Immature natural killer cell (primary cell): ENCODE measurements at regions not wholly inside any gene's neighbourhood (a gene's known extent, or its start where the extent isn't known, plus 50 kb on each side); places are given as distances from the start of the nearest gene placed in this dataset.

ENCODE experiments used
- DNase-seq, 3 donors: peaks; one replicate each; pipeline ENCODE4 v3.0.0; 2022; ENCODE audit warnings: mixed read lengths in 1 of 3
- H3K27ac Mint-ChIP-seq, 6 donors: one replicate each; pipeline ENCODE4 v1.8.0; 2020; ENCODE audit warnings: mixed read lengths in 6 of 6, mild to moderate bottlenecking in 5 of 6, inconsistent platforms in 4 of 6, moderate library complexity in 3 of 6
- H3K27me3 Mint-ChIP-seq, 3 donors: one replicate each; pipeline ENCODE4 v1.8.0; 2020 to 2021; ENCODE audit warnings: low read depth in 3 of 3, mild to moderate bottlenecking in 3 of 3, mixed read lengths in 3 of 3, moderate library complexity in 3 of 3, inconsistent platforms in 1 of 3
- H3K36me3 Mint-ChIP-seq, 3 donors: one replicate each; pipeline ENCODE4 v1.8.0; 2020; ENCODE audit warnings: mixed read lengths in 3 of 3, inconsistent platforms in 2 of 3, mild to moderate bottlenecking in 2 of 3
- H3K4me1 Mint-ChIP-seq, 2 donors: one replicate each; pipeline ENCODE4 v1.8.0; 2020; ENCODE audit warnings: inconsistent platforms in 2 of 2, mild to moderate bottlenecking in 2 of 2, mixed read lengths in 2 of 2, moderate library complexity in 1 of 2
- H3K4me3 Mint-ChIP-seq, 5 donors: one replicate each; pipeline ENCODE4 v1.8.0; 2020; ENCODE audit warnings: mild to moderate bottlenecking in 5 of 5, mixed read lengths in 5 of 5, inconsistent platforms in 3 of 5, moderate library complexity in 3 of 5
- H3K9me3 Mint-ChIP-seq, 6 donors: one replicate each; pipeline ENCODE4 v1.8.0; 2020; ENCODE audit warnings: mild to moderate bottlenecking in 6 of 6, mixed read lengths in 6 of 6, inconsistent platforms in 4 of 6, moderate library complexity in 3 of 6

DNA sequence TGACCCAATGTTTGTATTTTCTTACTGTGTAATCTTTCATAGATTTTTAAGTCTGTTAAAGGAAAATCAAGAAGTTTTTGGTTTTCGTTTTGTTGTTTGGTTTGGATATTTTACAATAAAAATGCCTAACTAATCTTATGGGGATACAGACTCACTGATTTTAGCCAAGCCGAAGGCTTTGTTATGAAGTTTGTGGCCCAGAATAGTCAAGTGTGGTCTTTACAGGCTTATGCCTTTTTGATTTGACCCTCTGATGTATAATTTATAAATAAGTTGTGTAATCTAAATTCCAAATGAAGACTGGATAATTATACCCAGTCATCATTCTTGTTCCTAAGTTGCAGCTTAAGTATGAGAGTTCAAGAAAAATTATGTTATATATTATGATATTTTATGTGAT is 739.3 kb downstream of the ADGRL2 start:
- Mint-ChIP-seq H3K4me1 (no peaks in the 10 kb centered on the region), H3K36me3 (peaks cover 0 to 4% (median 0%) of the 10 kb centered on the region in 3 donors), H3K4me3 (no peak overlapping the region), H3K27ac (no peak overlapping the region), H3K27me3 (no peaks in the 10 kb centered on the region), H3K9me3 (peaks cover 13 to 41% (median 16%) of the 10 kb centered on the region in 6 donors)
- DNase-seq: no peak

DNA sequence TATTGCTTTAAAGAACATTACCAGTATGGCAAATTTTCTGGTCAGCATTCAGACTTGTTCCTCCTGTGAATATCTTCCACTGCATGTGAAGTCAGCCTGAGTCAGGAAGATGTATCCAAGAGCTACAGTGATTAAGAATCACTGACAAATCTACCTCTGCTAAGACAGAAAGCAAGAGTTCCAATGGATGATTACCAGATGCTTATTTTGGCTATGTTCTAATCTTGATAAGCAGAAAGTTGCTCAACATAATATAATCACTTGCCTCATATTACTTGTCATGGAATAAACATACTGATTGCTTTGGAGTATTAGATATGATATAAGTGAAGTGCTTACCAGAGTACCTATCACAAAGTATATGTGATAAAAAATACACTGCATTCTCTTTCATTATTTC is 738.1 kb downstream of the ADGRL2 start:
- Mint-ChIP-seq H3K9me3 (peaks cover 13 to 43% (median 16%) of the 10 kb centered on the region in 6 donors), H3K27ac (no peak overlapping the region), H3K27me3 (no peaks in the 10 kb centered on the region), H3K36me3 (peaks cover 0 to 4% (median 0%) of the 10 kb centered on the region in 3 donors), H3K4me3 (no peak overlapping the region), H3K4me1 (no peaks in the 10 kb centered on the region)
- no peak for DNase-seq

DNA sequence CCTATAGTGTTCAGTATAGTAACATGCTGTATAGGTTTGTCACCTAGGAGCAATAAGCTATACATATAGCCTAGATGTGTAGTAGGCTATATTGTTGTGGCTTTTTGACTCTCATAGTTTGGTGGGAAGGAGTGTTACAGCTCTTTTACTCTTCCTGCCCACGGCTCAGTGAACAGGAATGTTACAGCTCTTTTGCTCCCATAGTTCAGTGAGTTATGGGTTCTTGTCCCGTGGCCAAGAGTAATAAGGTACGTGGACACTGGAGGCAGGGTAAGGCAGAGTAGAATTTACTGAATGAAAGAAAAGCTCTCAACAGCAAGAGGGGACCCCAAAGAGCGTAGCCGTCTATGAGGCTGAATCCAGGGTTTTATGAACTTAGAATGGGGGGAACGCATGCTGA is 734.3 kb downstream of the ADGRL2 start:
- DNase-seq: no peak
- no peak overlapping the region for H3K4me3 Mint-ChIP-seq
- no peaks in the 10 kb centered on the region for H3K27me3 Mint-ChIP-seq
- H3K27ac Mint-ChIP-seq: no peak overlapping the region
- H3K9me3 Mint-ChIP-seq: peaks cover 5 to 18% (median 9%) of the 10 kb centered on the region in 6 donors
- no peaks in the 10 kb centered on the region for H3K4me1 Mint-ChIP-seq
- no peaks in the 10 kb centered on the region for H3K36me3 Mint-ChIP-seq

DNA sequence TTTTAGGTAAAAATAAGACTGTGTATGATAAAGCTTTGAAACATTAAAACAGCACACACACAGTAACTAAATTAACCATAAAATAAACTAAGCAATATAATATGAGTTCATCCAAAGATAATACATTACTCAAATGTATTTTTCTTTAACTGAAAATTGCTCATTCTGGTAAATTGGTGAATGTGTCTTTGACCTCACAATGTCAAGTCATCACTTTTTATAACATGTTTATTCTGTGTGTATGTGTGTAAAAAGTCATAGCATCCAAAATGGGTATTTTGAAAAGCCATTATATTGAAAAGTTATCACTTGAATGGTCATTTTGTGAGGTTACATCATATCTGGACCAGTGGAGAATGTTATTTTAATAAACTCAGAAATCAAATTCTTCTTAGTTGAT is 724.6 kb downstream of the ADGRL2 start:
- peaks cover 0 to 26% (median 4%) of the 10 kb centered on the region in 6 donors for H3K9me3 Mint-ChIP-seq

DNA sequence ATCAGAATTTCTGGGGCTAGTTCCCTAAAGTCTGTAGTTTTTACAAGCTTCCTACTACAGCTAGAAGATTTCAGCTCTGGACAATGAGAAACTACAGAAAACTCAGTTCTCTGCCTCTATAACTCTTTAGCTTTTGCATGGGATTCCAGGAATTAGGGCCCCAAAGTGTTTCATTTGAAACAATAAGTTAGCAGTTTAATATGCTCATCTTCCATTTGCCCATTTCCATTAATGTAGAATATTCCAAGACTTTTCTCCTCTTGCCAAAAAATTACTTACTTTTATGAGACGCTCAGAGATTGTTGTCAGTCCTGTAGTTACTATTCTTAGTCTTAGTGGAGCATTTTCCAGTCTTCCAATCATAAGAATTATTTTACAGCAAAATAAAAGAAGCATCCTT is 719.9 kb downstream of the ADGRL2 start:
- peaks cover 0 to 31% (median 5%) of the 10 kb centered on the region in 6 donors for H3K9me3 Mint-ChIP-seq
- peaks cover 0 to 1% (median 0%) of the 10 kb centered on the region in 3 donors for H3K27me3 Mint-ChIP-seq
- no peaks in the 10 kb centered on the region for H3K36me3 Mint-ChIP-seq
- no peak overlapping the region for H3K4me3 Mint-ChIP-seq
- no peak overlapping the region for H3K27ac Mint-ChIP-seq
- no peak for DNase-seq
- peaks cover 0 to 10% of the 10 kb centered on the region in 2 donors for H3K4me1 Mint-ChIP-seq

More for the DNA sequence above, 724.6 kb downstream of the ADGRL2 start:
- no peak overlapping the region for H3K27ac Mint-ChIP-seq
- DNase-seq: no peak
- H3K4me1 Mint-ChIP-seq: peaks cover 0 to 10% of the 10 kb centered on the region in 2 donors
- H3K4me3 Mint-ChIP-seq: no peak overlapping the region
- peaks cover 0 to 1% (median 0%) of the 10 kb centered on the region in 3 donors for H3K27me3 Mint-ChIP-seq
- H3K36me3 Mint-ChIP-seq: no peaks in the 10 kb centered on the region

DNA sequence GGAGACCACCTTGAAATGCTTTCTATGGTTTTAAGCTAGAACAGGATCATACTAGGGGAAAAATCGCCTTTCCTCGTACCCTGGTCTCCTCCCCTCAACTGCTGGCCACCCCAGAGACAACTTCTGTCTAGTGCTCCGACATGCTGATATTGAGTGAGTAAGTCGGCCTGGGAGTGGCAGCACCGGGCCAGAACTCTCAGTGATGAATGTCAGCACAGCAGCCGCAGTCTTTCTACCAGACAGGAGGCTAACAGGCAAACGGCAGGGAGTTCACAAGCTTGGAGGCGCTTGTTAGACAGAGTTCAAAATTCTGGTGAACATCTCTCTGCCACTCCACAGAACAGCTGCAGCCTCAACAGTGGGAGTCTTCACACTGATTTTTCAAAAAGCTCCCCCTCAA is 716.9 kb downstream of the ADGRL2 start:
- H3K9me3 Mint-ChIP-seq: peaks cover 0 to 38% (median 5%) of the 10 kb centered on the region in 6 donors
- no peak overlapping the region for H3K27ac Mint-ChIP-seq
- H3K27me3 Mint-ChIP-seq: peaks cover 0 to 1% (median 0%) of the 10 kb centered on the region in 3 donors
- peaks cover 0 to 8% of the 10 kb centered on the region in 2 donors for H3K4me1 Mint-ChIP-seq
- no peaks in the 10 kb centered on the region for H3K36me3 Mint-ChIP-seq
- no peak overlapping the region for H3K4me3 Mint-ChIP-seq
- no peak for DNase-seq

DNA sequence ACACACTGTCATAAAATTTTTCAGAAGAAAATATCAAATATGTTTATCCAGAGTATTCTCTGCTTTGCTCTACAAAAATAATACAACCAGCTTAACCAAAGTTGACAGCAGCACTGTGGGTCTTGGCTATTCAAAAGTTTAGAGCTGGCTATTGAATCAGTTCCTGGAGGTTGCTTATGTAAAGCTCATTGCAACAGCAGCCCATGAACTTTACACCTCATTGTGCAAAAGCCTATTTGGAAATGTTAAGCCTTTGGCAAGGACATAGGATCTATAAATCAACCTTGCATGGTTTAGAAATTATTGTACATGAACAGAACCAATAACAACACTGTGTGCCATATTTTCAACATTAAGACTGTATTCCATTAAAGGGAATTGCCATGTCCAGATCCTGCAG is 714.9 kb downstream of the ADGRL2 start:
- H3K27me3 Mint-ChIP-seq: no peaks in the 10 kb centered on the region
- H3K9me3 Mint-ChIP-seq: peaks cover 0 to 39% (median 7%) of the 10 kb centered on the region in 6 donors
- H3K4me3 Mint-ChIP-seq: no peak overlapping the region
- H3K4me1 Mint-ChIP-seq: no peaks in the 10 kb centered on the region
- no peaks in the 10 kb centered on the region for H3K36me3 Mint-ChIP-seq
- no peak overlapping the region for H3K27ac Mint-ChIP-seq
- DNase-seq: no peak

DNA sequence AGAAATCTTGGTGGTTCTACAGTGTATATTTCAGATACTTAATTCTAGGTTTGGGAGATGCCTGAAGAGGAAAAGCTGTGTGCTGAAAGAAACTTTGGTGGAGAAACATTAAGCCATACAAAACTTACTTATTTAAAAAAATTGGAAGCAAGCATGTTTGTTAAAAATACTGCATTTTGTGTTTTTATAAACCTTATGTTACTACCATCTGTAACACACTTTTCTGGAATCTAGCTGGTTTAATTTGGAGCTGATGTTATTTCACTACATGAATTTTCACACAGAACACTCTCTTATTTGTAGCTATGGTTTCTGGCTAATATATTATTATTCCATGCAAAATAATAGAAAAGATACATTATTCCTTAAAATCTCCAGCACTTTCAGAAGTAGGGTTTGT is 710.7 kb downstream of the ADGRL2 start:
- DNase-seq: no peak
- H3K27ac Mint-ChIP-seq: no peak overlapping the region
- no peaks in the 10 kb centered on the region for H3K4me1 Mint-ChIP-seq
- peaks cover 0 to 55% (median 4%) of the 10 kb centered on the region in 6 donors for H3K9me3 Mint-ChIP-seq
- no peak overlapping the region for H3K4me3 Mint-ChIP-seq
- H3K27me3 Mint-ChIP-seq: no peaks in the 10 kb centered on the region
- no peaks in the 10 kb centered on the region for H3K36me3 Mint-ChIP-seq

DNA sequence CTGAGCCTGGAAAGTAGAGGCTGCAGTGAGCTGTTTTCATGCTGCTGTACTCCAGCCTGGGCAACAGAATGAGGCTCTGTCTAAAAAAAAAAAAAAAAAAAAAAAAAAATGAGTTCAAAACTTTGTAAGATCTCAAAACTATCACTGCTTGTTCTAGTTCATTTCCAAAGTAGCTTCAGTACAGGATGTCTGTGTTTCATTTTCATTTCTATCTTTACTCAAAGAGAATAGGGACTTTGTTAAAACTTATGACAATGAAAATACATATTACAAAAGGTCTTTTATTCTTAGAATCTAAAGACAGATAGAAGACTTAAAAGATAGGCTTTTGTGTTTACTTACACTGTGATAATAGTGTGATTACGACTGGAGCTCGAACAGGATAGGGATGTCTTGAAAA is 709.7 kb downstream of the ADGRL2 start:
- Mint-ChIP-seq H3K27ac (no peak overlapping the region), H3K9me3 (peaks cover 3 to 58% (median 8%) of the 10 kb centered on the region in 6 donors), H3K27me3 (no peaks in the 10 kb centered on the region), H3K4me3 (no peak overlapping the region), H3K4me1 (no peaks in the 10 kb centered on the region), H3K36me3 (no peaks in the 10 kb centered on the region)
- no peak for DNase-seq

DNA sequence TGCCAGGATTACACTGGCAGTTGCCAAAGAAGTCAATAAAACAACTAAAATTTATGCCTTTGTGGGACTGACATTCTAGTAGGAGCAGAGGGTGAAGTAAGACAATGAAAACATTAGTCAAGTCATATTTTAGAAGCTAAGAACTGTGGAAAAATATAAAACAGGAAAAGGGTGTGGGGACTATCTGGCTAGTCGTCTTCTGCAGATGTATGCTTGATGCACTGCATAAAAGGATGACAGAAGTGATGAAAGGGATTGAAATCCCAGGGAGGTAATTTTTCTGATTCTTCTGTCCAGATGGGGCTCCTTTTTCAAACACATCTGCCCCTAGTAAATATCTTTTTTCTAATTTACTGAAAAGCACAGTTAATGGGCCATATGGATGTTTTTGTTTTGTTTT is 706.3 kb downstream of the ADGRL2 start:
- Mint-ChIP-seq H3K27me3 (no peaks in the 10 kb centered on the region), H3K4me3 (no peak overlapping the region), H3K9me3 (peaks cover 3 to 65% (median 12%) of the 10 kb centered on the region in 6 donors), H3K4me1 (no peaks in the 10 kb centered on the region), H3K36me3 (no peaks in the 10 kb centered on the region), H3K27ac (no peak overlapping the region)
- no peak for DNase-seq

DNA sequence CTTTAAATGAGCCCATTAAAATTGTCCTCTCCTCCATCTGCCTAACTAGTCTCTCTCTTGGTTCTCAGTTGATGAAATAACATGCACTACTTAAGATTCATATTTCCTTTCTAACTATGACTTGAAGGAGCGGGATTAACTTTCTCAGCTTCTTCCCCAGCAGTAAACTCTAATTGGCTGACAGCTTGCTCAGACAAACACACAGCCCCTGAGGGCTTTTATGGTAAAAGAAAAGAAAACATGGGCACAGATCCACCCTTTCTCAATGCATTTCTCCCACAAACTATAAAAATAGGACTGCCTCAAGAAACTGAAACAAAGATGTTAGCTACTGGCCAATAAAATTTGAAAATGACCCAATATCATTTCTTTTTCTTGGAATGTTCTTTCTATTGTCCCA is 703.1 kb downstream of the ADGRL2 start:
- H3K36me3 Mint-ChIP-seq: no peaks in the 10 kb centered on the region
- no peak for DNase-seq
- no peak overlapping the region for H3K4me3 Mint-ChIP-seq
- no peaks in the 10 kb centered on the region for H3K4me1 Mint-ChIP-seq
- no peaks in the 10 kb centered on the region for H3K27me3 Mint-ChIP-seq
- H3K9me3 Mint-ChIP-seq: peaks cover 3 to 64% (median 14%) of the 10 kb centered on the region in 6 donors
- no peak overlapping the region for H3K27ac Mint-ChIP-seq

DNA sequence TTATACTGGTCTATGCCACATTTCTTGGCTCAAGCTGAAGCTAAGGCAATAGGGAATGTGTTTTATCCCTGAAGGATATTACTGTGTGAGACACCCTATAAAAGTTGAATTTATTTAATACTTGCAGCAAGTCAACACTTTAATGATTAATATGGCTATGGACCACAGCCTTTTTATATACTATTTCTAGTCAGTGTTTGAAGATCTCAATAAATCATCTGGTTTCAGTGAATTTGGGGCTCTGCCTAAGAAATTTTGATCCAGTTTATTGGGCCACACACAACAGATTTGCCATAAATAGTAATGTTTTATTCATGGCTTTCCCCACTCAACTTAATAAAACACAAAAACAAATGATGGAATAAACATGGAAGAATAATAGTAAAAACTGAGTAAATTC is 698.3 kb downstream of the ADGRL2 start:
- H3K27me3 Mint-ChIP-seq: no peaks in the 10 kb centered on the region
- H3K36me3 Mint-ChIP-seq: peaks cover 4 to 9% (median 4%) of the 10 kb centered on the region in 3 donors
- no peak for DNase-seq
- H3K27ac Mint-ChIP-seq: no peak overlapping the region
- H3K4me3 Mint-ChIP-seq: no peak overlapping the region
- no peaks in the 10 kb centered on the region for H3K4me1 Mint-ChIP-seq
- H3K9me3 Mint-ChIP-seq: peaks cover 8 to 76% (median 33%) of the 10 kb centered on the region in 6 donors

DNA sequence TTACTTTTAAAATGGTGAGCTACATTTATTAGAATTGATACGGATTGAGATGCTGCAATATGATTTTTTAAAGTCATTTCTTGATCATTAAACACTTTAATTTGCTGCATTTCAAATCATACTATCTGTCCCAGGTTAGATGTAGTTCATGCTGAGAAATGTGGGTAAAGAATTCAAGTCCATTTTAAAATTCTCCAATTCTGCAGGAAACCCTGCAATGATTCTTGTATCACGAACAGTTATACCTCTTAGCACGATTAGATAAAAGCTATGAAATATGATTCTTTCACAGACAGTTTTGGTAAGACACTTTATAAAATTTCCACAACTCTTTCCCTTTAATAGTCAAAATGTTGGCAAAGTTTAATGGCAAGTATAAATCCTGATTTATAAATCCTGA is 693.4 kb downstream of the ADGRL2 start:
- H3K9me3 Mint-ChIP-seq: peaks cover 7 to 66% (median 30%) of the 10 kb centered on the region in 6 donors
- H3K27ac Mint-ChIP-seq: no peak overlapping the region
- no peaks in the 10 kb centered on the region for H3K4me1 Mint-ChIP-seq
- H3K27me3 Mint-ChIP-seq: peaks cover 0 to 2% (median 0%) of the 10 kb centered on the region in 3 donors
- H3K36me3 Mint-ChIP-seq: peaks cover 4 to 9% (median 4%) of the 10 kb centered on the region in 3 donors
- no peak for DNase-seq
- H3K4me3 Mint-ChIP-seq: no peak overlapping the region

DNA sequence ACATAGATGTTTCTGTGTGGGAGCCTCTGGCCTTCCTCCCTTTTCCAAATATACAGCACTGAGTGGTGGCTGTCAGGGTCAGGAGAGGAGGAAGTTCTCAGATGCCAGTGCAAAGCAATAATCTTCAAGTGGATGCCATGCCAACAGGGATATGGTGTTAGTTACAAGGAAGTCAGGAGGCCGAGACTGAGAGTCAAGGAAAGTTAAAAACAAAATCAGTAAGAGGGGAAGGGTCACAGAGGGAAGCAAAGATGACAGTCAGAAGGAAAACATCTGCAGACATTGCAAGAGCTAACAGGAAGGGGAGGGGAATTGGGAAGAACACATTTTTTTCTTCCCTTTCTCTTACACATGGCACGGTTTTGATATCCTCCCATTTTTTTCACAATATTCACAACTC is 691.4 kb downstream of the ADGRL2 start:
- no peak overlapping the region for H3K4me3 Mint-ChIP-seq
- H3K4me1 Mint-ChIP-seq: no peaks in the 10 kb centered on the region
- peaks cover 7 to 60% (median 26%) of the 10 kb centered on the region in 6 donors for H3K9me3 Mint-ChIP-seq
- no peak for DNase-seq
- no peak overlapping the region for H3K27ac Mint-ChIP-seq
- peaks cover 0 to 2% (median 0%) of the 10 kb centered on the region in 3 donors for H3K27me3 Mint-ChIP-seq
- H3K36me3 Mint-ChIP-seq: peaks cover under 1 to 6% (median 1%) of the 10 kb centered on the region in 3 donors

DNA sequence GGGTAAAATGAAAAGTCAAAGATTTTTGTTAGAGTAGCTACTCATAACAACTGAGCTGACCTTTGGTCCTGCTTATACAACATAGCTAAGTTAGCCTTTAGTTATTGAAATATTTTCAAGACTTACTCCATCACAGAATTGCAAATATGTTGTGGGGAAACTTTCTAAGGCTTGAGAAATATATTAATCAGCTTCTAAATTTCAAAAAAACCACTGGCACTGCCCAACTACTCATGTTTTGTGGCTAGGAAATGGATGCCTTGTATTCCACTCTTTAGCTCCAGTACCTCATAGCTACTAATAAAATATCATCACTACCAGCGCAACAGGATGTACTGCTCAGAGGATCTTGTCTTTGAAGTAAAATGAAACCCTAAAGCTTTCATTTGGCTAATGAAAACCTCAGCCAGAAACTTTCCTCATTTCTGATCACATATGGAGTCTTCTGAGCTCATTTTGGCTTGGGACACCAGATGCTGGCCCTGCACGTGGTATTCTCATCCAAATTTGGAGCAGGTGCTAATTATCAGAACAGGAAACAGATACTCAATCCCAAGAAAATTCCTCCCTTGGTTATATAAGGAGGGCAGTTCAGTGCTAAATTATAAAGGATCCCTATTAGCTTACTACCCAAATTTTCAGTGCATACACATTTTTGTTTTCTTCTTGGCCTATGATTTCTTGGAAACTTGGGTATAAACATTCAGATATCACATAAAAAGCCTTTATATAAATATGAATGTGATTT is 690.7 kb downstream of the ADGRL2 start:
- H3K36me3 Mint-ChIP-seq: no peaks in the 10 kb centered on the region
- peaks cover 10 to 57% (median 20%) of the 10 kb centered on the region in 6 donors for H3K9me3 Mint-ChIP-seq
- DNase-seq: no peak
- H3K4me3 Mint-ChIP-seq: no peak overlapping the region
- H3K27me3 Mint-ChIP-seq: peaks cover 0 to 2% (median 0%) of the 10 kb centered on the region in 3 donors
- H3K27ac Mint-ChIP-seq: no peak overlapping the region
- H3K4me1 Mint-ChIP-seq: no peaks in the 10 kb centered on the region
